ENCODE measurements at regions not wholly inside any gene's neighbourhood (a gene's known extent, or its start where the extent isn't known, plus 50 kb on each side); places are given as distances from the start of the nearest gene placed in this dataset.

- TF ChIP-seq CTCF (IDR thresholded peaks at IDR 0.05): no peak
- TF ChIP-seq POLR2A (IDR thresholded peaks at IDR 0.05): no peak
- TF ChIP-seq POLR2AphosphoS5 (IDR thresholded peaks at IDR 0.05): no peak
- TF ChIP-seq EP300 (IDR thresholded peaks at IDR 0.05; ENCODE audit: low read depth): no peak
Measured at GRCh38 chr18:39491408-39491807, 1925.8 kb upstream of the CELF4 start.
